ENCODE measurements at regions not wholly inside any gene's neighbourhood (a gene's known extent, or its start where the extent isn't known, plus 50 kb on each side); places are given as distances from the start of the nearest gene placed in this dataset.

DNA sequence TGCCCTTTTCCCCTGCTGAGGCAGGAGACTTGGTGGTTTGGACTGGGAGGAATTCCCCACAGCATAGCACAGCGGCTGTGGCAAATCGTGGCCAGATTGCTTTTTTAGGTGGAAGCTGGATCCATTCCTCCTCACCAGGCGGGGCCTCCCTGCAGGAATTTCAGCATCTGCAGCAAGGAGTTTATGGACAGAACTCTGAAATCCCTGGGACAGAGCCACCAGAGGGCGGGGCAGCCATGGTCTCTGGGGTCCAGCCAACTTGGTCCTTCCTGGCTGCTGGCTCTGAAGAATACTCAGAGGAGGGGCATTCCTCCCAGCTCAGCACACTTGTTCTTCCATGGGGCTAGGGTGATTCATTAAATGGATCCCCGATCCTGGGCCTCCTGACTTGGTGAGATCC is 794.3 kb downstream of the SH3BGRL start:
- TF ChIP-seq, protein P1, sequence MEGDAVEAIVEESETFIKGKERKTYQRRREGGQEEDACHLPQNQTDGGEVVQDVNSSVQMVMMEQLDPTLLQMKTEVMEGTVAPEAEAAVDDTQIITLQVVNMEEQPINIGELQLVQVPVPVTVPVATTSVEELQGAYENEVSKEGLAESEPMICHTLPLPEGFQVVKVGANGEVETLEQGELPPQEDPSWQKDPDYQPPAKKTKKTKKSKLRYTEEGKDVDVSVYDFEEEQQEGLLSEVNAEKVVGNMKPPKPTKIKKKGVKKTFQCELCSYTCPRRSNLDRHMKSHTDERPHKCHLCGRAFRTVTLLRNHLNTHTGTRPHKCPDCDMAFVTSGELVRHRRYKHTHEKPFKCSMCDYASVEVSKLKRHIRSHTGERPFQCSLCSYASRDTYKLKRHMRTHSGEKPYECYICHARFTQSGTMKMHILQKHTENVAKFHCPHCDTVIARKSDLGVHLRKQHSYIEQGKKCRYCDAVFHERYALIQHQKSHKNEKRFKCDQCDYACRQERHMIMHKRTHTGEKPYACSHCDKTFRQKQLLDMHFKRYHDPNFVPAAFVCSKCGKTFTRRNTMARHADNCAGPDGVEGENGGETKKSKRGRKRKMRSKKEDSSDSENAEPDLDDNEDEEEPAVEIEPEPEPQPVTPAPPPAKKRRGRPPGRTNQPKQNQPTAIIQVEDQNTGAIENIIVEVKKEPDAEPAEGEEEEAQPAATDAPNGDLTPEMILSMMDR (conservative IDR thresholded peaks at IDR 0.05): no peak
- no peak for TF ChIP-seq EZH2 (IDR thresholded peaks at IDR 0.05; ENCODE audit: low read depth)

All from PC-9 (cell line).